OCI-LY7 (cell line): ENCODE measurements at regions not wholly inside any gene's neighbourhood (a gene's known extent, or its start where the extent isn't known, plus 50 kb on each side); places are given as distances from the start of the nearest gene placed in this dataset.
A peak's percentile ranks its signal among the peaks of the same experiment; 100 is the strongest.

Source experiments
- BruUV-seq: library from RNA; stranded (reverse); fragments of 400-500 nt; replicated peaks from 2 replicates; lab custom pipeline; 2021; lab: Mats Ljungman, UMichigan
- CTCF ChIA-PET: fragments of 300-600 bp; sonication (Branson Sonifier 250); formaldehyde crosslinking; loops from one replicate; lab custom pipeline; 2022; ENCODE audit warnings: antibody characterized with exemption; ENCODE audit not compliant: unreplicated experiment; lab: Charles Lee
- POLR2A ChIA-PET: fragments of 300-600 bp; sonication (Branson Sonifier 250); formaldehyde crosslinking; loops from one replicate; lab custom pipeline; 2022; ENCODE audit warnings: antibody characterized with exemption; lab: Charles Lee
- DNase-seq: peaks from one replicate; pipeline ENCODE4 v3.0.0-alpha.2; 2015; ENCODE audit warnings: low spot score
- H2AFZ ChIP-seq: fragments of 200-600 bp; sonication (generic), shearing (Covaris generic); 2 replicates; pipeline ENCODE4 v1.6.1; 2014; ENCODE audit warnings: mild to moderate bottlenecking, antibody characterized with exemption, low read length, moderate library complexity
- H3K27ac ChIP-seq: fragments of 200-600 bp; sonication (generic); 2 replicates; pipeline ENCODE4 v1.5.1; 2014; ENCODE audit warnings: mixed run types, low read depth, mild to moderate bottlenecking, moderate library complexity, low read length, inconsistent platforms; ENCODE audit not compliant: poor library complexity, severe bottlenecking
- H3K36me3 ChIP-seq: fragments of 200-600 bp; sonication (generic); 2 replicates; pipeline ENCODE4 v1.6.1; 2014; ENCODE audit warnings: mild to moderate bottlenecking, antibody characterized with exemption, low read length, moderate library complexity, mixed read lengths; ENCODE audit not compliant: insufficient read depth
- H3K4me1 ChIP-seq: fragments of 200-600 bp; sonication (generic); 2 replicates; pipeline ENCODE4 v1.5.1; 2014; ENCODE audit warnings: mild to moderate bottlenecking, low read length; ENCODE audit not compliant: insufficient read depth, poor library complexity, severe bottlenecking
- H3K4me2 ChIP-seq: fragments of 200-600 bp; sonication (generic); 2 replicates; pipeline ENCODE4 v1.6.1; 2014; ENCODE audit warnings: mild to moderate bottlenecking, low read length
- H3K4me3 ChIP-seq: fragments of 200-600 bp; sonication (generic); 2 replicates; pipeline ENCODE4 v1.5.1; 2014; ENCODE audit warnings: mild to moderate bottlenecking, low read depth, low read length; ENCODE audit not compliant: poor library complexity, severe bottlenecking
- H3K79me2 ChIP-seq: fragments of 200-600 bp; sonication (generic); 2 replicates; pipeline ENCODE4 v1.6.1; 2016; ENCODE audit warnings: low read depth, mild to moderate bottlenecking, low read length, moderate library complexity, mixed read lengths; ENCODE audit not compliant: insufficient read depth
- H3K9me2 ChIP-seq: fragments of 200-600 bp; sonication (generic); 2 replicates; pipeline ENCODE4 v1.6.1; 2016; ENCODE audit warnings: mild to moderate bottlenecking, low read length, mixed read lengths; ENCODE audit not compliant: insufficient read depth
- H3K9me3 ChIP-seq: fragments of 200-600 bp; sonication (generic); 2 replicates; pipeline ENCODE4 v1.6.1; 2014; ENCODE audit warnings: mild to moderate bottlenecking, mixed run types, low read length, mixed read lengths
- H4K20me1 ChIP-seq: fragments of 200-600 bp; sonication (generic); 2 replicates; pipeline ENCODE4 v1.6.1; 2014; ENCODE audit warnings: mild to moderate bottlenecking, antibody characterized with exemption, low read length, moderate library complexity, mixed read lengths; ENCODE audit not compliant: insufficient read depth
- EZH2phosphoT487 ChIP-seq: fragments of 200-600 bp; sonication (generic); IDR thresholded peaks from 2 replicates; pipeline ENCODE4 v1.6.1; 2018; ENCODE audit warnings: low read depth, borderline replicate concordance, mild to moderate bottlenecking, mixed run types, antibody characterized with exemption, low read length, moderate library complexity, mixed read lengths
- intact Hi-C: fragments of 100-400 bp; cut with micrococcal nuclease; formaldehyde crosslinking; loops from one replicate; pipeline ENCODE4 v1.10.0; 2022; ENCODE audit not compliant: unreplicated experiment
- TF ChIP-seq, protein P1 (sequence below): fragments of 200-600 bp; sonication (generic); conservative IDR thresholded peaks from 2 replicates; pipeline ENCODE4 v1.5.1; 2014; ENCODE audit warnings: mild to moderate bottlenecking, antibody characterized with exemption, low read length, moderate library complexity, mixed read lengths

DNA sequence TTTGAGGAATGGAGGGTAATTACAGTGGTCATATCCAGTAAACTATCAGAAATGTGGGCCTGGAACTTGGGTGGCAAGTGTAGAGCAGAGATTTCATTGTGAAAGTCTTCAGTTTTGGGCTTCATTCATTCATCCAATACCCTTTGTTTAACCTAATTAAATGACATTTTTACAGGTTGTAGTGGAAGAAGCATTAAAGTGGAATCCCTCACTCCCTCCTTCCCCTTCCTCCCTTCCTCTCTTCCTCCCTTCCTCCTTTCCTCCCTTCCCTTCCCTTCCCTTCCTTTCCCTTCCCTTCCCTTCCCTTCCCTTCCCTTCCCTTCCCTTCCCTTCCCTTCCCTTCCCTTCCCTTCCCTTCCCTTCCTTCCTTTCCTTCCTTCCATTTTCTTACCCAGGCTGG is 219.3 kb downstream of the PDCD6IP start:
- ChIA-PET POLR2A (interaction anchor here (0.6 to 2.6 kb wide), 8 partner anchors 9 to 207 kb away, joined by 3 to 8 read pairs (median 4); no protein-coding TSS in a partner anchor), CTCF (interaction anchor here (0.7 kb wide), 2 partner anchors 90 to 1981 kb away, joined by 11 to 12 read pairs; no protein-coding TSS in a partner anchor)
- no peak for DNase-seq
- peaks cover 72% of the 10 kb centered on the region for H3K4me1 ChIP-seq
- peak overlapping the region; percentile 97 for H3K27ac ChIP-seq
- no peaks in the 10 kb centered on the region for H4K20me1 ChIP-seq
- peak overlapping the region; percentile 83; the same call in 1 of the 2 replicates for H2AFZ ChIP-seq
- no peak for TF ChIP-seq EZH2phosphoT487
- TF ChIP-seq, protein P1, sequence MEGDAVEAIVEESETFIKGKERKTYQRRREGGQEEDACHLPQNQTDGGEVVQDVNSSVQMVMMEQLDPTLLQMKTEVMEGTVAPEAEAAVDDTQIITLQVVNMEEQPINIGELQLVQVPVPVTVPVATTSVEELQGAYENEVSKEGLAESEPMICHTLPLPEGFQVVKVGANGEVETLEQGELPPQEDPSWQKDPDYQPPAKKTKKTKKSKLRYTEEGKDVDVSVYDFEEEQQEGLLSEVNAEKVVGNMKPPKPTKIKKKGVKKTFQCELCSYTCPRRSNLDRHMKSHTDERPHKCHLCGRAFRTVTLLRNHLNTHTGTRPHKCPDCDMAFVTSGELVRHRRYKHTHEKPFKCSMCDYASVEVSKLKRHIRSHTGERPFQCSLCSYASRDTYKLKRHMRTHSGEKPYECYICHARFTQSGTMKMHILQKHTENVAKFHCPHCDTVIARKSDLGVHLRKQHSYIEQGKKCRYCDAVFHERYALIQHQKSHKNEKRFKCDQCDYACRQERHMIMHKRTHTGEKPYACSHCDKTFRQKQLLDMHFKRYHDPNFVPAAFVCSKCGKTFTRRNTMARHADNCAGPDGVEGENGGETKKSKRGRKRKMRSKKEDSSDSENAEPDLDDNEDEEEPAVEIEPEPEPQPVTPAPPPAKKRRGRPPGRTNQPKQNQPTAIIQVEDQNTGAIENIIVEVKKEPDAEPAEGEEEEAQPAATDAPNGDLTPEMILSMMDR = no peak
- H3K9me2 ChIP-seq = no peaks in the 10 kb centered on the region
- H3K79me2 ChIP-seq = no peaks in the 10 kb centered on the region
- BruUV-seq = no TSS peak
- peaks cover 9% of the 10 kb centered on the region; the same call in 1 of the 2 replicates for H3K9me3 ChIP-seq
- H3K4me3 ChIP-seq = peak overlapping the region; percentile 29
- H3K4me2 ChIP-seq = peak overlapping the region; percentile 78
- intact Hi-C loops = loop anchor here (10.0 kb wide), 2 partner anchors 133 to 1647 kb away; no protein-coding TSS in a partner anchor
- H3K36me3 ChIP-seq = peaks cover 8% of the 10 kb centered on the region; the same call in 1 of the 2 replicates

DNA sequence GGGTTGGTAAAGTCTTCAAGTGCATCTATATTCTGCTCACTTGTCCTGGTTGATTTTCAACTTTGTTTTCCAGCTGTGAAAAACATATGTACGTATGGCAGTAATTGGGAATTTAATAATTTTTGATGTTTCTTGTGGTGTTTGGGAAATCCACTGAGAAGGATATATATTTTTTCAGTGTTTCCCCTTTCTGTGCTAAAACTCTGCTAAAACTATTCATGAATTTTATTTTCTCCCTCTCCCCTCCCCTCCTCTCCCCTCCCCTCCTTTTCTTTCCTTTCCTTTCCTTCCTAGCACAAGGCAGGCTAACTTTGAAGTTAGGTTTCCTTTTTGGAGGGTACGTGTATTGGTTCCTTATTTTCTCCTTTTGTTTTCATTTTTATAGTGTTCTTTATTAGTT is 220.7 kb downstream of the PDCD6IP start:
- peak overlapping the region; percentile 78 for H3K4me2 ChIP-seq
- H3K9me2 ChIP-seq = no peaks in the 10 kb centered on the region
- no TSS peak for BruUV-seq
- H3K4me1 ChIP-seq = peaks cover 86% of the 10 kb centered on the region
- no peak overlapping the region for H3K4me3 ChIP-seq
- TF ChIP-seq, protein P1 = no peak
- TF ChIP-seq EZH2phosphoT487 = no peak
- no peak for DNase-seq
- H2AFZ ChIP-seq = peak overlapping the region; percentile 83; the same call in 1 of the 2 replicates
- peaks cover 17% of the 10 kb centered on the region for H3K36me3 ChIP-seq
- peaks cover 9% of the 10 kb centered on the region; the same call in 1 of the 2 replicates for H3K9me3 ChIP-seq
- intact Hi-C loops = loop anchor here (10.0 kb wide), 2 partner anchors 134 to 1646 kb away; no protein-coding TSS in a partner anchor
- ChIA-PET CTCF (no interaction called here), POLR2A (interaction anchor here (1.1 to 1.2 kb wide), 2 partner anchors 20 to 25 kb away, joined by 3 read pairs; no protein-coding TSS in a partner anchor)
- no peaks in the 10 kb centered on the region for H4K20me1 ChIP-seq
- H3K27ac ChIP-seq = peak overlapping the region; percentile 97
- H3K79me2 ChIP-seq = no peaks in the 10 kb centered on the region

DNA sequence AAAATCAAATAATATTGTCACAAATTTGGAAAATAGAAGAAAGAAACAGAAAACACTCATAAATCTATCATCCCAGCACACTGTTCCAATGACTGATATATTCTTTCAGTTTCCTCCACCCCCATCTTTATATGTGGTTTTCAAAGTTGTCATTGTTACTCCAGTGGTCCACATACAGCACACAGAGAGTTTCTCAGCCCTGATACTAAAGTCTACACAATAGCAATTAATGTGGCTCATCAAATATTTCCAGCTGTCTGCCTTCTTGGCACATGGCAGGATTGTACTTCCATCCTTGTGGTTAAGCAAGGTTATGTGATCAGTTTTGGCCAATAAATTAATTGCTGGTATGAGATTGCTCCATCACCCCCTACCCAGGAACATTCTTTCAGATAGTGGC is 221.7 kb downstream of the PDCD6IP start:
- Histone ChIP-seq H3K9me2 (no peaks in the 10 kb centered on the region), H3K9me3 (peaks cover 9% of the 10 kb centered on the region; the same call in 1 of the 2 replicates), H4K20me1 (no peaks in the 10 kb centered on the region), H2AFZ (peak overlapping the region; percentile 83; the same call in 1 of the 2 replicates), H3K4me1 (peaks cover 86% of the 10 kb centered on the region), H3K79me2 (no peaks in the 10 kb centered on the region), H3K27ac (peak overlapping the region; percentile 97), H3K4me2 (peak overlapping the region; percentile 78), H3K4me3 (peak overlapping the region; percentile 52), H3K36me3 (peaks cover 17% of the 10 kb centered on the region)
- intact Hi-C loops = loop anchor here (5.0 kb wide), 1 partner anchor 87 kb away; no protein-coding TSS in a partner anchor
- no peak for DNase-seq
- CTCF ChIA-PET = no interaction called here
- POLR2A ChIA-PET = interaction anchor here (1.3 to 2.0 kb wide), 4 partner anchors 13 to 221 kb away, joined by 3 to 6 read pairs (median 5); partner anchors contain the start of gene PDCD6IP
- no TSS peak for BruUV-seq
- TF ChIP-seq EZH2phosphoT487 = no peak
- TF ChIP-seq, protein P1 = no peak
